ENCODE measurements at regions not wholly inside any gene's neighbourhood (a gene's known extent, or its start where the extent isn't known, plus 50 kb on each side); places are given as distances from the start of the nearest gene placed in this dataset.

DNA sequence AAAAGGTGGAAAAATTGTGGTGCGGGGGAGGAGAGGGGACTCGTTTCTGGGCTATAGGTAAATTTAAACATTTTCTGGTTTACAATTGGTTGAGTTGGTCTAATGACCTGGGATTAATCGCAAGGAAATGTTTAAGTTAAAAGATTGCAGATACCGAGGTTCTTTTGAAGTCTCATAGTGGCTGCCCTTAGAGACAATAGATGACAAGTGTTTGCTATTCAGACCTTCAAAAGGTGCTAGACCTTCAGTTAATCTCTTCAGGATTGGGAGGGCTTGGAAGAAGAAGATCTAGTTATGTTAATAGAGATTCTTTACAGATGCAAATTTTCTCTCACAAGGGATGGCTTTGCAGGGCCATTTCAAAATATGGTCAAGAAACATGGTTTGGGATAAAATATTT lies 2286.1 kb upstream of the AGA start:
- TF ChIP-seq, protein P1, sequence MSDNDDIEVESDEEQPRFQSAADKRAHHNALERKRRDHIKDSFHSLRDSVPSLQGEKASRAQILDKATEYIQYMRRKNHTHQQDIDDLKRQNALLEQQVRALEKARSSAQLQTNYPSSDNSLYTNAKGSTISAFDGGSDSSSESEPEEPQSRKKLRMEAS (IDR thresholded peaks at IDR 0.05) = no peak
- TF ChIP-seq POLR2A (IDR thresholded peaks at IDR 0.05; ENCODE audit: borderline replicate concordance, extremely low read depth, insufficient read depth, insufficient read length) = no peak
- TF ChIP-seq, protein P2, sequence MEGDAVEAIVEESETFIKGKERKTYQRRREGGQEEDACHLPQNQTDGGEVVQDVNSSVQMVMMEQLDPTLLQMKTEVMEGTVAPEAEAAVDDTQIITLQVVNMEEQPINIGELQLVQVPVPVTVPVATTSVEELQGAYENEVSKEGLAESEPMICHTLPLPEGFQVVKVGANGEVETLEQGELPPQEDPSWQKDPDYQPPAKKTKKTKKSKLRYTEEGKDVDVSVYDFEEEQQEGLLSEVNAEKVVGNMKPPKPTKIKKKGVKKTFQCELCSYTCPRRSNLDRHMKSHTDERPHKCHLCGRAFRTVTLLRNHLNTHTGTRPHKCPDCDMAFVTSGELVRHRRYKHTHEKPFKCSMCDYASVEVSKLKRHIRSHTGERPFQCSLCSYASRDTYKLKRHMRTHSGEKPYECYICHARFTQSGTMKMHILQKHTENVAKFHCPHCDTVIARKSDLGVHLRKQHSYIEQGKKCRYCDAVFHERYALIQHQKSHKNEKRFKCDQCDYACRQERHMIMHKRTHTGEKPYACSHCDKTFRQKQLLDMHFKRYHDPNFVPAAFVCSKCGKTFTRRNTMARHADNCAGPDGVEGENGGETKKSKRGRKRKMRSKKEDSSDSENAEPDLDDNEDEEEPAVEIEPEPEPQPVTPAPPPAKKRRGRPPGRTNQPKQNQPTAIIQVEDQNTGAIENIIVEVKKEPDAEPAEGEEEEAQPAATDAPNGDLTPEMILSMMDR (IDR thresholded peaks at IDR 0.05 in 2 of 3, conservative IDR thresholded peaks at IDR 0.05 in 1 of 3; ENCODE audit: borderline replicate concordance in 1 of 3, insufficient read depth in 1 of 3, low read depth in 2 of 3, low read length in 2 of 3) = no peak
- no peak for TF ChIP-seq SP1 (IDR thresholded peaks at IDR 0.05; ENCODE audit: low read depth)
- TF ChIP-seq EZH2 (IDR thresholded peaks at IDR 0.05) = no peak
- TF ChIP-seq RAD21 (IDR thresholded peaks at IDR 0.05; ENCODE audit: low read depth) = no peak
- TF ChIP-seq EZH2phosphoT487 (IDR thresholded peaks at IDR 0.05; ENCODE audit: borderline replicate concordance) = no peak
- TF ChIP-seq SIN3A (IDR thresholded peaks at IDR 0.05; ENCODE audit: low read depth) = no peak
- no peak for TF ChIP-seq POLR2AphosphoS5 (IDR thresholded peaks at IDR 0.05; ENCODE audit: low read depth, low read length)

Measured in HCT116 (cell line).